ACHN (cell line): ENCODE measurements at regions not wholly inside any gene's neighbourhood (a gene's known extent, or its start where the extent isn't known, plus 50 kb on each side); places are given as distances from the start of the nearest gene placed in this dataset.

ENCODE experiments used
- DNase-seq: peaks from one replicate; pipeline ENCODE4 v3.0.0-alpha.2; 2015
- in situ Hi-C: cut with HindIII; loops from 2 replicates; pipeline ENCODE4 v1.10.0; 2017; ENCODE audit warnings: low sequenced_read_pairs, low pct_ligation_motif_present, low pct_unique_long_range_greater_than_20kb

DNA sequence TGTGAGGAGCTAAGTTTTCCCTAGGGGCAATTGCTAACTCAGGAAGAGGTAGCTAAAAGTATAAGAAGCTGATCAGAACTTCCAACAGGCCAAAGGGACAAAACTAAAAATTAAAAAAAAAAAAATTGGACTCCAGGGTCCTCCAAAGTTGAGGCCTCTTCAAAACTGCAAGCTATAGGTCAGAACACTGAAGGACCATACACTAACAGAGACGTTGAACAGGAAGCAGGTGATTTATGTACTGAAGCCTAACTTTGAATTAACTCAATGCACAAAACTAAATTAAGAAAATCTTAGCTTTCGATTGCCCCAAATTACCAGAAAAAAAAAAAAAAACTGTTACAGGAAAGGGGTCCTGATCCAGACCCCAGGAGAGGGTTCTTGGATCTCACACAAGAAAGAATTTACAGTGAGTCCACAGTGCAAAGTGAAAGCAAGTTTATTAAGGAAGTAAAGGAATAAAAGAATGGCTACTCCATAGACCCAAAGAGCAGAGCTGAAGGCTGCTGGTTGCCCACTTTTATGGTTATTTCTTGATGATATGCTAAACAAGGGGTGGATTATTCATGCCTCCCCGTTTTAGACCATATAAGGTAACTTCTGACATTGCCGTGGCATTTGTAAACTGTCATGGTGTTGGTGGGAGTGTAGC is 442.8 kb upstream of the NECTIN3 start:
- in situ Hi-C loops = no loop called here
- DNase-seq = no peak

DNA sequence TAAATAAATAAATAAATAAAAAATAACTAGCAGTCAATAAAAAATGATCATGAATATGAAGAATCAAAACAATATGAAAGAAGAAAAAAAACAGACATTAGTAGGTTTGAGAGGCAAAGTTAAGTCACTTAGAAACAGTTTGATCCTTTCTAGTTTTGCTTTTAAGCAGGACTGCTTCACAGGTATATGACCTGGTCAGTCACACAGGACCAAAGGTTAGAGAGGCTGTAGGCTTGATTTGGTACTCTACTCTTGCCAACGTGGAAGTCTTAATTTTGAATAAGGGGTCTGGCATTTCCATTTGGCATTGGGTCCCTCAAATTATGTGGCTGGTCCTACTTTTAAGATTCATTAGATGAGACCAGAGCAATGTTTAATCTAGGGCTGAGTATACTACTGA is 441.7 kb upstream of the NECTIN3 start:
- in situ Hi-C loops = no loop called here

DNA sequence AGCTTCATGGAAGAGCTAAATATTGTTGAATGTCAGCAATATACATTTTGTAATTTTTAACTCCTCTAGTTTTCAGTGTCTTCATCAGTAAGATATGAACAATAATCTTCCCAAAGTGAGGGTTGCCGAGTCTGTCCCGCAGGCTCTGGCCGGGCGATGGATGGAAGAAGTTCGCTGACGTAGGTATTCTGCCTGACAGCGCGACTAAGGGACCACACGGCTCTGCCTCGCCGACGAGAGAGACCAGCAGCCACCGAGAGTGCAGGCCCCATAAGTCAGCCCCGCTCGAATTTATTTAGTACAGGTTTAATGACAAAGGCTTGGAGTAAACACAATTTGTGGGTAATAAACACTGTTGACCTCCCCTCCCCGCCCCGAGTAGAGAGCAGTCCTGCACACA is 427.4 kb upstream of the NECTIN3 start:
- DNase-seq = no peak
- in situ Hi-C loops = no loop called here

More for the DNA sequence above, 441.7 kb upstream of the NECTIN3 start:
- no peak for DNase-seq

DNA sequence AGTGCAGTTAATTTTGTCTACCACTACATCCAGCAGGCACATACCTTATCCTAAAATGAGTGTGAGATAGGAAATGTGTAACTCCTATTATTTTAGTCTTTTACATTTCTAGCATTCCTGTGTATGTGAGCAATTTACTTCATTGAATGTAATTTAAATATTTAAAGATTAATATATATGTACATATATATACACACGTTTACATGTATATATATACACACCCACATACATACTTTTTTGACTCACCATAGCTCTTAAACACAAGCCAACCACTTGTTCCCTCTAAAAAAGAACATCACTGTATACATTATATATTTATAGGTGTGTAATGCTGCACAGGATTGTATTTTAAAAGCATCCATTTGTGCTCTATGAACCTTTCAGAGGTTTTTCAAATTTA is 425.6 kb upstream of the NECTIN3 start:
- in situ Hi-C loops = no loop called here
- no peak for DNase-seq

DNA sequence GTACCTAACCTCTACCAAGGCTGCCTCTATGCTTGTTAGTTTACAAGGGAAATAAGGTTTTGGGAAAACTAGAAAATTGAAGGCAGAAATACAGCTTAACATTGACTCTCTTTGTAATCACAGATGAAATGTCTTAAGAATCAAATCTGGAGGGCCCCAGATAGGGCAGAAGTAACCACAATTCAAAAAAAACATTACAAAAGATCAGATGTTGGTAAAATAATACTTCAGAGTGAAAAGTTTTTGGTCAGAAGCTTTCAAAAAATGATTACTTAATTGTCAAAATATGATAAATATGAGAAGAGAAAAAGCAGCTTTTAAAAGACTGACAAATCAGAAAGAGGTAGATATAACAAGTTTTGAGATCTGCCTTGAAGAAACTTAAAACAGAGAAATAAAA is 425.1 kb upstream of the NECTIN3 start:
- DNase-seq = no peak
- in situ Hi-C loops = no loop called here

DNA sequence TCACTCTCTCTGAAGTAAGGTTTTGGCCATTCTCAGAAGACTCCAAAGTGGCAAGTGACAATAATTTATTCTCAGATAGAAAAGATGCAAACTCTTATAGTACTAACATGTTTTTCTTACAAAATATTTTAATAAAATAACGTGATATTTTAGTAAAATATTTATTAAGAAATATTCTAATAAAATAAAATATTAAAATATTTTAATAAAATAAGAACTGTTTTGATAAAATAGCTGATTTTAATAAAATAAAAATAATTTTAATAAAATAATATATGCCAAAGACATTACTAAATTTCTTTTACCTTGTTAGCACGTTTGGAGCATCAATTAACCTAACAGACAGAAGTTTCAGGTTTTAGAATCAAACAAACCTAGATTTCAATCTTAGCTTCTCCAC is 424.0 kb upstream of the NECTIN3 start:
- DNase-seq = no peak
- in situ Hi-C loops = no loop called here

DNA sequence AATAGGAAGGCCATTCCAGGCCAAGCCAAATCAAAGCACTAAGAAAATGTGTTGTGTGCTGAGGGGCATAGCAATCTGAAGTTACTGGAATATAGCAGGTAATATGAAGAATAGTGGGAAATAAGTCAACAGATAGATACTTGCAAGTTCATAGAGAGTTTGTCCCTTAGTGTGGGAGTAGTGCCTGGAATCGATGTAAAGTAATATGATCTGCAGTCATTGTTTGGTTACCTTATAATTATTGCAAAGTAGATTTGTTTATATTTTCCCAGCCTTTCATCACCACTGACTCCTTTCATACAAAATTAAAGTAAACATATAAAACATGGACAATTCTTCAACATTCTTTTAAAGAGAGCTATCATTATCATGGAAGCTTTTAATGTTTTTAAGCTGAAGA is 420.9 kb upstream of the NECTIN3 start:
- in situ Hi-C loops = no loop called here

GRCh38 chr3:110654843-110655502 is 416.6 kb upstream of the NECTIN3 start:
- in situ Hi-C loops = no loop called here
- no peak for DNase-seq

More for the DNA sequence above, 420.9 kb upstream of the NECTIN3 start:
- no peak for DNase-seq

DNA sequence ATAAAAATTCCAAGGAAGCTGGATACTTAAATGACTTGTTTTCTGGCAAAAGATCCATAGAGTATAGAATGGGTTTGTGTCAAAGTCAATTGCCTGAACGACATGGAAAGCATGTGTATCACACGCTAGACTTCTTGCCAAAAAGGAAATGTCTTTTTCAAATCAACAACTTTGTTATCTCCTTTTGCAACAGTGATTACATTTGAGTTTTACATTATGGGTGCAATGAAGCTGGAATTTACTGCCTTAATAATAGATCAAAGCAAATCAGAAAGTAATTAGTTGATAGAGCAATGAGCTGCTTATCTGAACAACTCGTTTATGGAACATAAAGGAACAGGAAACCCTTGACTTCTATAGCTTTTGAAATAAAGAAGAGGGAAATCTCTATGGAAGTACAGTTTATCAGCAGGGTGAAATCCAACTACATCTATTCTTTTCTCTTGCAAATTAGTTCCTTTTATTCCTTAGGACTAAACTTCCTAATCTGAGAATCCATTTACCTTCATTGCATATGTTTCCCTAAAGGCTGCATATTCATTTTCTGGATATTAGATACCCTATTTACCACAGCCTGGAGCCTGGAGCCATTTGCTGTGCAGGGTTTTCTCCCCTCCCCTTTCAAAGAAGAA is 415.1 kb upstream of the NECTIN3 start:
- DNase-seq = no peak
- in situ Hi-C loops = no loop called here

DNA sequence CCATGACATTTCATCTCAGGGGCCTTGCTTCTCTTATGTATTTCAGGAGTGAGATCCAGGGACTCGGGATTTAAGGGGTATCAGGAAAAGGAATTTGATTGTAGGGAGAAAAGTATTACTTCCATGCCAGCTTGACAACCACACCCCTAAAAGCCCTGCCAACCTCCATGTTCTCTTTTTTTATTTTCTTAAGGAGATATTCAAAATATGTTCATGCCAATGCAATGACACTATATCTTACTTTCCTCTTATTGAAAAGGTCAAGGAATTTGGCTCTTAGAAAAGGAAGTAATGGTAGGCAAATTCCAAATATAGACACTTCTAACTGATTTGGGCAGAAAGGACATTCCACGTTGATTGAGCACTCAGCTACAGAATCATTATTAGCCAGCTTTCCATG is 407.5 kb upstream of the NECTIN3 start:
- DNase-seq = no peak
- in situ Hi-C loops = no loop called here

DNA sequence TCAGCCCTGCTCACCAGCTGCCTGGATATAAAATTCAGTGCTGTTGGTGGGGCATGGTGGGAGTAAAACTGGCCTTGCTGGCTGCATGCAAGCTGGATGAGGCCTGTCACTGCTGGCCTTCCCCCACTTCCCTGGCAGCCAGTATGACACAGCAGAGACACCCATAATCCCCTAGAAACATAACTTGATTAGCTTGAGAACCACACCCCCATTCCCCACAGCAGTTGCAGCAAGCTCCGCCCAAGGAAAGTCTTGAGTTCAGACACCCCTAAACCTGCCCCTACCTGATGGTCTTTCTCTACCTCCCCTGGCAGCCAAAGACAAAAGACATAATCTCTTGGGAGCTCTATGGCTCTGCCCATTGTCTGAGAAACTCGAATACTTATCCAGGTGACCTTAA is 405.1 kb upstream of the NECTIN3 start:
- DNase-seq = no peak
- in situ Hi-C loops = no loop called here

DNA sequence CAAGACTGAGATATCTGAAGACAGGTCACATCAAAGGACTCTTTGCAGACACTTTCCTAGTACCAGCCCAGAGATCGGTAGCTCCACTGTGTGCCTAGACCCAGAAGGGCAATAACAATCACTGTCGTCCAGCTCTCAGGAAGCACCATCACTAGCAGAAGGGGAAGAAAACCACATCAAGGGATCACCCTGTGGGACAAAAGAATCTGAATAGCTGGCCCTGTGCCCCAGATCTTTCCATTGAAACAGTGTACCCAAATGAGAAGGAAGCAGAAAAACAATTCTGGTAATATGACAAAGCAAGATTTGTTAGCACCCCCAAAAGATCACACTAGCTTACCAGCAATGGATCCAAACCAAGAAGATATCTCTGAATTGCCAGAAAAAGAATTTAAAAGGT is 404.4 kb upstream of the NECTIN3 start:
- no peak for DNase-seq
- in situ Hi-C loops = no loop called here

DNA sequence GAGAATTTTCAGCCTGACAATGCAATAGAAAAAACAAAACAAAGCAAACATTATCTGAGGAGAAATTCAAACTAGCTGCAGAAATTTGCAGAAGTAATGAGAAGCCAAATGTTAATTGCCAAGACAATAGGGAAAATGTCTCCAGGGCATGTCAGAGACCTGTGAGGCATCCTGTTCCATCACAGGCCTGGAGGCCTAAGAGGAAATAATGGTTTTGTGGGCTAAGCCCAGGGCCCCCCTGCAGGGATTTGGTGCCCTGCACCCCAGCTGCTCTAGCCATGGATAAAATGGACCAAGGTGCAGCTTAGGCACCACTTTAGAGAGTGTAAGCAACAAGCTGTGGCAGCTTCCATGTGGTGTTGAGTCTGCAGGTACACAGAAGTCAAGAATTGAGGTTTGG is 401.2 kb upstream of the NECTIN3 start:
- no peak for DNase-seq
- in situ Hi-C loops = no loop called here

GRCh38 chr3:110677506-110677905 is 394.1 kb upstream of the NECTIN3 start:
- DNase-seq = no peak
- in situ Hi-C loops = no loop called here

- DNase-seq = no peak
- in situ Hi-C loops = no loop called here
These were observed 392.3 kb upstream of the NECTIN3 start for GRCh38 chr3:110679285-110679684.

DNA sequence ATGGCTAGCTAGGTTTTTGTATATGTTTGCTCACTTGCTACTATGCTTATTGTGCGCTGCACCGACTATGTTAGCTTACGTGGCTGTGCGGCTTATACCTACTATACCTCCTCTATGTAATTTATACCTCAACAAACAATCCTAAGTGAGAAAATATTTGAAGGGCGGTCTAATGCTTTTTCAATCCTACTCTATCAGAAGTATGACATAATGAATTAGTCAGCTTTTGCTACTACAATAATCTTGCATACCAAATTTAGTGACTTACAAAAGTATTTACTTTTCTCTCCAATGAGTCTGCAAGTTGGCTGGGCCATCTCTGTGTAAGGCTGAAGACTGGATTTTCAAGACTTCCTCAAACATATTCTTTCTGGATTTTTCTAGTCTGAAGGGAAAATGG is 391.2 kb upstream of the NECTIN3 start:
- in situ Hi-C loops = no loop called here
- DNase-seq = no peak

DNA sequence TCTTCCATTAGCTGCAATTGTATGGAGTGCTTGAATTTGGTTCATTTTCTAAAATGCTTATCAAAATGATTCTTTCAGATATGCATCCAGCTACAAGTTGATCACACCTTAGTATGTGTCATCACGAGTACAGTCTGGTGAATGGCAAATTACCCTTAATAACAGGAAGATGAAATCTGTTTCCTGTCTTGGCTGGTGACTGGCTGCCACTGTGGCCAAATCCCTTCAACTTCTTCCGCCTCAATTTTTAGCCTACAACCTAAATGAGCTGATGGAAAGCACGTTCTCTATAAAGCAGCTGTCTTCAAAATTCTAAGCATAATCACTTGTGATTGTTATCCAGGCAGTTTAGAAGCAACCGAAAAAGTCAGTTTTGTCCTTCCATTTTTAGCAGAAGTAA is 387.1 kb upstream of the NECTIN3 start:
- in situ Hi-C loops = no loop called here
- DNase-seq = no peak

GRCh38 chr3:110685630-110686029 is 386.0 kb upstream of the NECTIN3 start:
- no peak for DNase-seq
- in situ Hi-C loops = no loop called here

GRCh38 chr3:110686701-110687100 is 384.9 kb upstream of the NECTIN3 start:
- in situ Hi-C loops = no loop called here
- no peak for DNase-seq

- no peak for DNase-seq
- in situ Hi-C loops = no loop called here
These were observed 384.5 kb upstream of the NECTIN3 start for GRCh38 chr3:110687138-110687537.
